Hepatocyte (in vitro differentiated cells): ENCODE measurements at regions not wholly inside any gene's neighbourhood (a gene's known extent, or its start where the extent isn't known, plus 50 kb on each side); places are given as distances from the start of the nearest gene placed in this dataset.

ENCODE experiments used
- DNase-seq: peaks from one replicate; pipeline ENCODE4 v3.0.0-alpha.2; 2016; ENCODE audit warnings: low spot score
- H2AFZ ChIP-seq: fragments of 200-600 bp; sonication (generic); 2 replicates; pipeline ENCODE4 v1.6.0; 2016; ENCODE audit warnings: antibody characterized with exemption, mild to moderate bottlenecking
- H3K27ac ChIP-seq: fragments of 200-600 bp; sonication (generic); 2 replicates; pipeline ENCODE4 v1.5.1; 2016; ENCODE audit warnings: mild to moderate bottlenecking
- H3K27me3 ChIP-seq: fragments of 200-600 bp; sonication (generic); 2 replicates; pipeline ENCODE4 v1.6.1; 2016
- H3K36me3 ChIP-seq: fragments of 200-600 bp; sonication (generic); replicated peaks from 2 replicates; pipeline ENCODE4 v1.5.1; 2016; ENCODE audit warnings: low read depth; ENCODE audit not compliant: insufficient read depth
- H3K4me1 ChIP-seq: fragments of 200-600 bp; sonication (generic); 2 replicates; pipeline ENCODE4 v1.5.1; 2016; ENCODE audit warnings: mild to moderate bottlenecking, moderate library complexity; ENCODE audit not compliant: insufficient read depth
- H3K4me2 ChIP-seq: fragments of 200-600 bp; sonication (generic); 2 replicates; pipeline ENCODE4 v1.6.0; 2016
- H3K4me3 ChIP-seq: fragments of 200-600 bp; sonication (generic); 2 replicates; pipeline ENCODE4 v1.5.1; 2016; ENCODE audit warnings: mild to moderate bottlenecking
- H3K79me2 ChIP-seq: fragments of 200-600 bp; sonication (generic); 2 replicates; pipeline ENCODE4 v1.6.0; 2017; ENCODE audit warnings: mild to moderate bottlenecking
- H3K9me2 ChIP-seq: fragments of 200-600 bp; sonication (generic); replicated peaks from 2 replicates; pipeline ENCODE4 v1.6.0; 2017; ENCODE audit warnings: mild to moderate bottlenecking; ENCODE audit not compliant: insufficient read depth
- H3K9me3 ChIP-seq: fragments of 200-600 bp; sonication (generic); 2 replicates; pipeline ENCODE4 v1.5.1; 2016; ENCODE audit warnings: low read depth, mild to moderate bottlenecking
- H4K20me1 ChIP-seq: fragments of 200-600 bp; sonication (generic); 2 replicates; pipeline ENCODE4 v1.6.0; 2016; ENCODE audit warnings: mild to moderate bottlenecking; ENCODE audit not compliant: insufficient read depth, poor library complexity, severe bottlenecking
- CTCF ChIP-seq: fragments of 200-600 bp; sonication (generic); IDR thresholded peaks from 2 replicates; pipeline ENCODE4 v1.5.1; 2016; ENCODE audit warnings: antibody characterized with exemption, mild to moderate bottlenecking; ENCODE audit not compliant: poor library complexity
- EZH2 ChIP-seq: fragments of 200-600 bp; sonication (generic); IDR thresholded peaks from 2 replicates; pipeline ENCODE4 v1.6.1; 2016; ENCODE audit warnings: antibody characterized with exemption, mild to moderate bottlenecking, borderline replicate concordance
- EZH2phosphoT487 ChIP-seq: fragments of 200-600 bp; sonication (generic); IDR thresholded peaks from one replicate; pipeline ENCODE4 v1.6.1; 2018; ENCODE audit warnings: antibody characterized with exemption, mild to moderate bottlenecking, low read depth, moderate library complexity; ENCODE audit not compliant: unreplicated experiment, severe bottlenecking
- WGBS: methylation state at CpG from one replicate; pipeline ENCODE4 v1.1.6; 2016; ENCODE audit warnings: low lambda C conversion rate; ENCODE audit errors: missing lambda C conversion rate; 5-methylcytosine and 5-hydroxymethylcytosine counted together

DNA sequence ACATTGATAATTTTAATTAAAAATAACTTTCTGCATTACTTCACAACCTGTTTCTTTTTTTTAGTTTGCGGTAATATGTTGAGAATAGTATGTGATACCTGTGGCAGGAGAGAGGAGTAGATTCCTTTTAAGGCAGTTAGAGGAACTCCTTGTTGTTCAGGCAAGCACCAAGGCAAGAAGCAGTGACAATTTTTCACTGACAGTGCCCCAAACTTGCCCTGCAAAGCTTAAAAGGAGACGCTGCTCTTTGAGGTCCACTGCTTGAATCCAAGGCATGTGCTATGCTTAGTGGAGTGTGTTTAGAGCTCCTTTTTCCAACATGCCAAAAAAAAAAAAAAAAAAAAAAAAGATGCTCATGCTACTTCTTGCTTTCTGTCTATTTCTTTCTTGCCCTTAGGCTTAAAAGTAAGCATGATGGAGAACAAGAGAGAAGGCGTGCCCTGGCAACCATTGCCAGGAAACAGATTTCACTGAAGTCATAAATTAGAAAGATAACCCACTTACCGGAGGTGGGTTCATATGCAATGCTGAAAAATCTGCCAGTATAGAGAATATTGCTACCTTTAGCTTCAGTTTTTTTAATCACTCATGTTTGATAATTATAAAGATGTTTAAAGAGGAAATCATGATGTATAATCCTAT is 58.3 kb upstream of the DYRK2 start:
- Histone ChIP-seq H3K27ac (no peak overlapping the region), H3K4me3 (no peak overlapping the region), H3K9me2 (no peaks in the 10 kb centered on the region), H2AFZ (no peak overlapping the region), H3K79me2 (no peaks in the 10 kb centered on the region), H3K27me3 (no peaks in the 10 kb centered on the region), H3K36me3 (no peaks in the 10 kb centered on the region), H3K9me3 (no peaks in the 10 kb centered on the region), H3K4me2 (no peak overlapping the region), H4K20me1 (no peaks in the 10 kb centered on the region), H3K4me1 (peaks cover 10% of the 10 kb centered on the region)
- TF ChIP-seq EZH2phosphoT487 (no peak), EZH2 (no peak), CTCF (no peak)
- WGBS, result 66% methylated on average over 4 of the region's 4 CpGs
- no peak for DNase-seq

GRCh38 chr12:67592228-67593011 is 56.1 kb upstream of the DYRK2 start:
- no peak for TF ChIP-seq CTCF
- no peak for TF ChIP-seq EZH2phosphoT487
- TF ChIP-seq EZH2, result no peak
- Histone ChIP-seq H3K4me3 (no peak overlapping the region), H2AFZ (no peak overlapping the region), H3K36me3 (no peaks in the 10 kb centered on the region), H4K20me1 (no peaks in the 10 kb centered on the region), H3K9me3 (no peaks in the 10 kb centered on the region), H3K4me2 (peak overlapping the region; percentile 2), H3K79me2 (no peaks in the 10 kb centered on the region), H3K4me1 (peaks cover 10% of the 10 kb centered on the region), H3K27ac (peak overlapping the region; percentile 64), H3K9me2 (no peaks in the 10 kb centered on the region), H3K27me3 (no peaks in the 10 kb centered on the region)
- WGBS, result 92% methylated on average over 1 of the region's 2 CpGs
- DNase-seq, result peak; percentile 30

GRCh38 chr12:67593041-67593440 is 55.5 kb upstream of the DYRK2 start:
- peak overlapping the region; percentile 69 for H3K27ac ChIP-seq

GRCh38 chr12:67593461-67594330 is 54.8 kb upstream of the DYRK2 start:
- Histone ChIP-seq H3K27me3 (no peaks in the 10 kb centered on the region), H3K9me2 (no peaks in the 10 kb centered on the region), H2AFZ (no peak overlapping the region), H3K4me2 (peak overlapping the region; percentile 14), H3K9me3 (no peaks in the 10 kb centered on the region), H3K36me3 (no peaks in the 10 kb centered on the region), H3K27ac (peak overlapping the region; percentile 69), H3K79me2 (no peaks in the 10 kb centered on the region), H3K4me3 (no peak overlapping the region), H4K20me1 (no peaks in the 10 kb centered on the region), H3K4me1 (peaks cover 10% of the 10 kb centered on the region)
- no peak for TF ChIP-seq EZH2
- no peak for TF ChIP-seq CTCF
- TF ChIP-seq EZH2phosphoT487, result no peak
- DNase-seq, result no peak
- WGBS, result 89% methylated on average over 2 of the region's 2 CpGs

More at GRCh38 chr12:67593041-67593440, 55.5 kb upstream of the DYRK2 start:
- no peak for TF ChIP-seq EZH2
- H3K9me2 ChIP-seq, result no peaks in the 10 kb centered on the region
- H3K36me3 ChIP-seq, result no peaks in the 10 kb centered on the region
- no peaks in the 10 kb centered on the region for H3K9me3 ChIP-seq
- H3K27me3 ChIP-seq, result no peaks in the 10 kb centered on the region
- H2AFZ ChIP-seq, result no peak overlapping the region
- H3K4me3 ChIP-seq, result no peak overlapping the region
- H3K79me2 ChIP-seq, result no peaks in the 10 kb centered on the region
- no peaks in the 10 kb centered on the region for H4K20me1 ChIP-seq
- DNase-seq, result peak; percentile 77
- peaks cover 10% of the 10 kb centered on the region for H3K4me1 ChIP-seq
- H3K4me2 ChIP-seq, result peak overlapping the region; percentile 14
